GM18858 (cell line): ENCODE measurements at regions not wholly inside any gene's neighbourhood (a gene's known extent, or its start where the extent isn't known, plus 50 kb on each side); places are given as distances from the start of the nearest gene placed in this dataset.

ENCODE experiments used
- ATAC-seq: cut with Tn5 transposase; IDR thresholded peaks from one replicate; pipeline ENCODE4 v1.9.1; 2021; ENCODE audit not compliant: unreplicated experiment

DNA sequence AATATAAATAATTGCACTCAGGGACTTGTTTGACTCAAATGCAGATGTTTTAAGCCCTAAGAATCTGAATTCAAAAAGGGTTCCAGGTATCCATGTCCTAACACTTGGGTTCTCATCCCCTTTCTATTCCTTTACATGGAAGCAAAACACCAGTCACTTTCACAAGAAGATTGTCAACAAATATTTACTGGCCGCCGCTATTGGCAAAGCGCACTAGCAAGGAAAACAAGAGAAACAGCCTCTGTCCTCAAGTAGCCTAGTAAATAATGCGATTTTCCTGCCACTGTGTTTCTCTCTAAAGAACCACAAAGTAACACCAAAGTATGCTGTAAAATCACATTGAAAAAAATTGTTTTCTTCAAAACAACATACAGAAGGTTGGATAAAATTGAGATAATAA is 66.7 kb upstream of the EZH2 start:
- no peak for ATAC-seq

DNA sequence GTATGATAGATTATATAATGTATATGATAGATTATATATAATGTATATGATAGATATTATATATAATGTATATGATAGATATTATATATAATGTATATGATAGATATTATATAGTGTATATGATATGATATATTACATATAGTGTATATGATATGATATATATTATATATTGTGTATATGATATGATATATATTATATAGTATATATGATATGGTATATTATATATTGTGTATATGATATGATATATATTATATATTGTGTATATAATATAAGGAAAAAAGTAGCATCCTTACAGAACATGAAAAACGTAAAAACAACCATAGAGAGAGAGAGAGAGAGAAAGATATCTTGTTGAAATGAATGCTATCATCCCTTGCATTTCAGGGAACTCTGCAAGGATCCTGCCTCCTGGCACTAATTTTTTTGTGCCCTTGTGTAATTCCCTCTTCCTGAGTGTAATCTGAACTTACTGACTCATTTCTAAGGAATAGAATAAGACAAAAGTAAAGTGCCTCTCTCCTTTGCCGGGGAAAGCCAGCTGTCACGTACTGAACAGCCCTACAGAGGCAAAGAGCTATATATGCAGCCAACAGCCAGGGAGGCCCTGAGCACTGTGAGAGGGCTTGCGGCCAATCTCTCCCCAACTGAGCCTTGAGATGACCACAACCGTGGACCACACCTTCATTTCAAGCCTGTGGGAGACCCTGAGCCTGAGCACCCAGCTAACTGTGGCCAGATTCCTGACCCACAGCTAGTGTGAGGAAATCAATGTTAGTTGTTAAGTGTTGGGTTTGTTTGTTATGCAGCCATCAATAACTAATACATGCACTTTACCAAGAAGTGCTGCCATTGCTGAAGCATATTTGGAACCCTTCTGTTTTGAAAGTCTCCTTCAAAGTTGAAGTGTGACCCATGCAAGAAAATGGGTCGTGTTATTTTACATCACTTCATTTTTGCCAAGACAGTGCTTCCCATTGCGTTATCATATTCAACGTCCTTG is 61.1 kb upstream of the EZH2 start:
- ATAC-seq = no peak

- ATAC-seq = no peak
Observed at GRCh38 chr7:148941598-148942275, 57.6 kb upstream of the EZH2 start.

DNA sequence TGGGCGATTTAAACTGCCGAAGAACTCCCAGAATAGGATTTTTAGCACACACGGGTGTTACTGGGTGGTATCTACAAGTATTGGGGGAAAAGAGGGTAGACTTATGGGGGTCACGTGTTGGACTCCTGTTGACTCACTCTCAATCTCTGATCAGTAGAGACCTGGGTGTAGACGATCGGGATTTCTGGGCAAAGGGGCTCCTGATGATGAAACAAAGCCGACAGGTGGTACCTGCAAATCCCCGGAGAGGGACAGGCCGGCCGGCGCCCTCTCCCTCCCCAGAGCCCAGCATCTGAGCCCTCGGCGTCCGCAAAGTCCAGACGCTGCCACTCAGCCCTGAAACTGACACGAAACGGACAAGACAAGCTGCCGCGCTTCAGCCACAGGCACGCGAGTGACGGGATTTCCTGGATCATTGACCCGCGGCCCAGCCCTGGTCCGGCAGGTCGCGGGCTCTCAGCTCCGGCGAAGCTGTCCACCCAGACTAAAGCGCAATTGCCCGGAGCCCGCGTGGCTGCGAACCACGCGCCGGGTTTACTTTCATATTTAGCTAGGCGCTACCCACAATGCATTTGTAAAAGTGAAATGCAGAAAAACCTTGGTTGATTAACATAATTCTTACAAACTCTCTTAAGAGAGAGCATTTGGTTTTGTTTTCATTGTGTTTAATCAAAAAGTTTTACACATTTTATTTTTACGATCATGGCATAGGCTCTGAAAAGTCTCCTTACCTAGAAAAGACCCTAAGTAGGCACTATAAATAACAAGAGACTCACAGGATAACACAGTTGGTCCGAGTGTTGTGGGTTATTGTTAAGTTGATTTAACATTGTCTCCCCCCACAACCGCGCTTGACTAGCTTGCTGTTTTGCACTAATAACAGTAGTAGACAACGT is 56.9 kb upstream of the EZH2 start:
- peak; percentile 52 for ATAC-seq

DNA sequence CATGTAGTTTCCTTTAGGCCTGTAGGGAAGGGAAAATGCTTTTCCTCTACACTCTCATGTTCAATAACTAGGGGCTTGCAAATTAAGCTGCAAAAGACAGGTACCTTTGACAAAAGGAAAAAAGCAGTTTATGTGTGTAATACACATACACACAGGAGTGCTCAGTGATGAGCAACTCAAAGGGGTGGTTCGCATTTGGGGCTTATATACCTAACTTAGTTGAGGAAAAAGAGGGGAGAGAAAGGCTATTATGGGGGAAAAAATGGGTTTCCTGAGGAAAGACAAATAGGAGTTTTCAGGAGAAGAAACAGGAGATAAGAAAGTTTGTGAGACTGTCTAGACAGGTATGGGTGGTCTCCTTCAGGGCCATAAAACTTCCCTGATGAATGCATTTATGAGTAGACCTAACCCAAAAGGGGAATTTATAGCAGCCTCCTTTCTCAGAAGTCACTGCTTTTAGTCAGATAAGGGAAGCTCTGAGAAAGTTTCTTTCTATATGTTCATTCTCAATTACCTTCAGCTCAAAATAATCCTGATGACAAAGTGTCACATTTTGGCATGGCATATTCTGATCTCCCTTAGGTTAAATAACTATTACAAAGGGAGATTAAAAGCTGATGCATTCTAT is 55.2 kb upstream of the EZH2 start:
- ATAC-seq = peak; percentile 35

- ATAC-seq = no peak
Observed at GRCh38 chr7:148935451-148935850, 51.4 kb upstream of the EZH2 start.
